Activated CD4-positive, CD25-positive, alpha-beta regulatory T cell treated with anti-CD3 and anti-CD28 coated beads, Interleukin-2, amount 50 U/mL, for 16 hours (primary cell): ENCODE measurements at regions not wholly inside any gene's neighbourhood (a gene's known extent, or its start where the extent isn't known, plus 50 kb on each side); places are given as distances from the start of the nearest gene placed in this dataset.

Experiments used
- DNase-seq: peaks from one replicate; pipeline ENCODE4 v3.0.0-alpha.2; 2020; ENCODE audit warnings: low read depth, low spot score

GRCh38 chr2:196586511-196586991 lies 53.0 kb upstream of the CCDC150 start:
- no peak for DNase-seq

- no peak for DNase-seq
Observed at GRCh38 chr2:196587056-196587455, 52.5 kb upstream of the CCDC150 start.

- DNase-seq: no peak
Observed at GRCh38 chr2:196587739-196588138, 51.8 kb upstream of the CCDC150 start.

GRCh38 chr2:196589419-196589818 lies 50.1 kb upstream of the CCDC150 start:
- DNase-seq: no peak
